Small intestine (tissue), 7 donors: ENCODE measurements at regions not wholly inside any gene's neighbourhood (a gene's known extent, or its start where the extent isn't known, plus 50 kb on each side); places are given as distances from the start of the nearest gene placed in this dataset.
A peak's percentile ranks its signal among the peaks of the same experiment; 100 is the strongest.

Source experiments
- DNase-seq, 2 donors: peaks; one replicate each; pipeline versions ENCODE4 v3.0.0 to v3.0.0-alpha.2; 2013
- FAIRE-seq: peaks from 2 replicates; lab custom pipeline; 2012; peaks lifted over from hg19 to GRCh38; lab: Jason Lieb, UNC
- H3K27ac ChIP-seq, 3 donors: one replicate each; pipeline ENCODE4 v1.5.1; 2013; ENCODE audit warnings: low read length in 2 of 3, mild to moderate bottlenecking in 2 of 3, control low read depth in 1 of 3, inconsistent platforms in 1 of 3, low read depth in 1 of 3, moderate library complexity in 1 of 3
- H3K27me3 ChIP-seq, 3 donors: one replicate each; pipeline ENCODE4 v1.6.1; 2013; ENCODE audit warnings: low read length in 3 of 3, inconsistent platforms in 1 of 3; ENCODE audit not compliant: control insufficient read depth in 3 of 3, insufficient read depth in 3 of 3
- H3K36me3 ChIP-seq, 3 donors: one replicate each; pipeline ENCODE4 v1.6.1; 2013; ENCODE audit warnings: low read length in 3 of 3, inconsistent platforms in 1 of 3, low read depth in 1 of 3, mild to moderate bottlenecking in 1 of 3, moderate library complexity in 1 of 3; ENCODE audit not compliant: control insufficient read depth in 3 of 3, insufficient read depth in 2 of 3
- H3K4me1 ChIP-seq, 3 donors: one replicate each; pipeline ENCODE4 v1.6.1; 2013; ENCODE audit warnings: low read length in 2 of 3, inconsistent platforms in 1 of 3, low read depth in 1 of 3, mild to moderate bottlenecking in 1 of 3, moderate library complexity in 1 of 3; ENCODE audit not compliant: control insufficient read depth in 3 of 3, insufficient read depth in 2 of 3
- H3K4me3 ChIP-seq, 3 donors: one replicate each; pipeline ENCODE4 v1.5.1; 2013; ENCODE audit warnings: low read length in 3 of 3, control low read depth in 1 of 3, inconsistent platforms in 1 of 3, low read depth in 1 of 3, mild to moderate bottlenecking in 1 of 3, moderate library complexity in 1 of 3
- H3K9me3 ChIP-seq, 2 donors: one replicate each; pipeline ENCODE4 v1.6.1; 2013; ENCODE audit warnings: low read depth in 1 of 2, low read length in 1 of 2; ENCODE audit not compliant: control insufficient read depth in 2 of 2, insufficient read depth in 1 of 2
- WGBS, 3 donors: extraction: QIAGEN DNeasy Blood & Tissue Kit; methylation state at CpG; one replicate each; pipeline ENCODE4 v1.1.7; 2013; 5-methylcytosine and 5-hydroxymethylcytosine counted together
- donor health status: healthy with polysubstance abuse.
- donor health status: control.
- donor health status: control.
- donor health status: Bipolar disorder and iron deficiency.
- donor health status: healthy.

- Histone ChIP-seq H3K4me1 (no peaks in the 10 kb centered on the region), H3K4me3 (no peak overlapping the region), H3K9me3 (no peaks in the 10 kb centered on the region), H3K36me3 (no peaks in the 10 kb centered on the region), H3K27me3 (no peaks in the 10 kb centered on the region), H3K27ac (no peak overlapping the region)
- DNase-seq (no peak), FAIRE-seq (no peak)
- 93 to 100% (median 94%) methylated on average over 1 of the region's 1 CpG for WGBS, 3 donors
Observed at GRCh38 chr15:94970096-94970495, 738.7 kb downstream of the MCTP2 start.

GRCh38 chr15:94970802-94971201, 739.4 kb downstream of the MCTP2 start:
- FAIRE-seq: no peak

GRCh38 chr15:94972314-94972713, 741.0 kb downstream of the MCTP2 start:
- Histone ChIP-seq H3K27me3 (no peaks in the 10 kb centered on the region), H3K4me1 (no peaks in the 10 kb centered on the region), H3K27ac (no peak overlapping the region), H3K4me3 (no peak overlapping the region), H3K36me3 (no peaks in the 10 kb centered on the region), H3K9me3 (no peaks in the 10 kb centered on the region)
- FAIRE-seq: no peak
- WGBS, 3 donors: 88 to 98% (median 91%) methylated on average over 2 of the region's 2 CpGs
- DNase-seq: no peak

More at GRCh38 chr15:94970802-94971201, 739.4 kb downstream of the MCTP2 start:
- no peaks in the 10 kb centered on the region for H3K36me3 ChIP-seq
- DNase-seq: no peak
- no peaks in the 10 kb centered on the region for H3K9me3 ChIP-seq
- no peaks in the 10 kb centered on the region for H3K4me1 ChIP-seq
- H3K27ac ChIP-seq: no peak overlapping the region
- 74 to 85% (median 80%) methylated on average over 9 of the region's 9 CpGs for WGBS, 3 donors
- no peaks in the 10 kb centered on the region for H3K27me3 ChIP-seq
- no peak overlapping the region for H3K4me3 ChIP-seq

- Histone ChIP-seq H3K27ac (no peak overlapping the region), H3K9me3 (peaks cover 0 to 4% of the 10 kb centered on the region in 2 donors), H3K36me3 (no peaks in the 10 kb centered on the region), H3K4me1 (no peaks in the 10 kb centered on the region), H3K4me3 (no peak overlapping the region), H3K27me3 (no peaks in the 10 kb centered on the region)
- WGBS, 3 donors: 82 to 85% (median 83%) methylated on average over 1 of the region's 1 CpG
- DNase-seq (no peak), FAIRE-seq (peak; percentile 51)
Observed at GRCh38 chr15:94987085-94987484, 755.7 kb downstream of the MCTP2 start.

- Histone ChIP-seq H3K4me1 (no peaks in the 10 kb centered on the region), H3K4me3 (no peak overlapping the region), H3K27me3 (no peaks in the 10 kb centered on the region), H3K36me3 (no peaks in the 10 kb centered on the region), H3K27ac (no peak overlapping the region), H3K9me3 (no peaks in the 10 kb centered on the region)
- DNase-seq: no peak
- whole genome bisulfite sequencing, 3 donors: 89 to 93% (median 92%) methylated on average over 8 of the region's 8 CpGs
- no peak for FAIRE-seq
Observed at GRCh38 chr15:94991718-94992117, 760.4 kb downstream of the MCTP2 start.

- 78 to 88% (median 85%) methylated on average over 1 of the region's 1 CpG for WGBS, 3 donors
- H3K4me3 ChIP-seq: no peak overlapping the region
- H3K27me3 ChIP-seq: no peaks in the 10 kb centered on the region
- H3K36me3 ChIP-seq: no peaks in the 10 kb centered on the region
- no peaks in the 10 kb centered on the region for H3K4me1 ChIP-seq
- no peaks in the 10 kb centered on the region for H3K9me3 ChIP-seq
- DNase-seq (no peak), FAIRE-seq (no peak)
- H3K27ac ChIP-seq: no peak overlapping the region
Observed at GRCh38 chr15:95009635-95010034, 778.3 kb downstream of the MCTP2 start.

GRCh38 chr15:95013381-95013780, 782.0 kb downstream of the MCTP2 start:
- FAIRE-seq (no peak), DNase-seq (no peak)
- no peak overlapping the region for H3K27ac ChIP-seq
- H3K4me3 ChIP-seq: no peak overlapping the region
- H3K9me3 ChIP-seq: no peaks in the 10 kb centered on the region
- H3K4me1 ChIP-seq: no peaks in the 10 kb centered on the region
- H3K27me3 ChIP-seq: no peaks in the 10 kb centered on the region
- no peaks in the 10 kb centered on the region for H3K36me3 ChIP-seq

GRCh38 chr15:95016511-95017229, 785.3 kb downstream of the MCTP2 start:
- WGBS, 3 donors: 56 to 64% (median 57%) methylated on average over 2 of the region's 2 CpGs
- no peak for DNase-seq
- Histone ChIP-seq H3K36me3 (no peaks in the 10 kb centered on the region), H3K4me3 (no peak overlapping the region), H3K27me3 (no peaks in the 10 kb centered on the region), H3K9me3 (no peaks in the 10 kb centered on the region), H3K27ac (peak overlapping the region in 2 of 3 donors; percentile 20 to 56), H3K4me1 (no peaks in the 10 kb centered on the region)
- FAIRE-seq: no peak
